ENCODE measurements at regions not wholly inside any gene's neighbourhood (a gene's known extent, or its start where the extent isn't known, plus 50 kb on each side); places are given as distances from the start of the nearest gene placed in this dataset.
"Not testable (repeated sequence)": the region's sequence is repeated elsewhere in the genome, so short reads cannot be mapped to it uniquely, and the experiment has no call there.

GRCh38 chr17:71031286-71031685 is 862.0 kb downstream of the KCNJ2 start:
- H4K91ac ChIP-seq (ENCODE audit: insufficient read depth, low read depth, low read length); H3K56ac ChIP-seq (ENCODE audit: extremely low read depth, insufficient read depth, low read length); in situ Hi-C loops (cut with MboI; ENCODE audit: low sequenced_read_pairs); ATAC-seq (ENCODE audit: low read depth); H3K36me3 ChIP-seq (ENCODE audit: control insufficient read depth, insufficient read depth, low read length); POLR2A ChIA-PET (ENCODE audit: unreplicated experiment); H3K4me2 ChIP-seq (ENCODE audit: low read depth, low read length); BruUV-seq (replicated peaks); H3K18ac ChIP-seq (ENCODE audit: low read depth, low read length); H4K20me1 ChIP-seq (ENCODE audit: insufficient read depth, low read length); H3K79me1 ChIP-seq (ENCODE audit: low read depth in 1 of 2, low read length in 2 of 2); H2AFZ ChIP-seq (replicated peaks; ENCODE audit: low read length, poor library complexity); H2BK5ac ChIP-seq (ENCODE audit: low read depth, low read length, poor library complexity, severe bottlenecking); DNase-seq; H3K23ac ChIP-seq (ENCODE audit: low read depth, low read length); H3K9me3 ChIP-seq (ENCODE audit: control insufficient read depth, insufficient read depth, low read length); H3K27me3 ChIP-seq (ENCODE audit: control insufficient read depth, insufficient read depth, low read length); H2AK5ac ChIP-seq (ENCODE audit: low read depth, low read length); H3K9ac ChIP-seq (ENCODE audit: low read depth, low read length); H3K27ac ChIP-seq (ENCODE audit: insufficient read depth, low read length); H2BK120ac ChIP-seq (ENCODE audit: low read depth, low read length); H2BK20ac ChIP-seq (ENCODE audit: low read depth, low read length); H4K5ac ChIP-seq (ENCODE audit: low read depth, low read length); CTCF ChIA-PET; H3K9me1 ChIP-seq (ENCODE audit: insufficient read depth, low read length); H2BK15ac ChIP-seq (ENCODE audit: low read depth, low read length); H3K4ac ChIP-seq (ENCODE audit: low read depth, low read length); dilution Hi-C loops (cut with HindIII; ENCODE audit: low sequenced_read_pairs, unreplicated experiment); H3K4me3 ChIP-seq (ENCODE audit: insufficient read depth, low read depth, low read length); H2AK9ac ChIP-seq (replicated peaks; ENCODE audit: low read depth, low read length, poor library complexity); H3K4me1 ChIP-seq (ENCODE audit: control insufficient read depth, insufficient read depth, low read length); intact Hi-C loops (cut with micrococcal nuclease); H4K8ac ChIP-seq (ENCODE audit: low read depth in 2 of 2, low read length in 2 of 2); H3K14ac ChIP-seq (replicated peaks; ENCODE audit: low read depth, low read length): not testable (repeated sequence)
- no CpG with 5 or more reads among the region's 2 CpGs for WGBS, 2 experiments (ENCODE audit: extremely low coverage in 2 of 2, insufficient read length in 1 of 2)

Measured in IMR-90 (cell line).